GM23338 (cell line): ENCODE measurements at regions not wholly inside any gene's neighbourhood (a gene's known extent, or its start where the extent isn't known, plus 50 kb on each side); places are given as distances from the start of the nearest gene placed in this dataset.

Experiments used
- ATAC-seq: fragments of 200-7000 bp; cut with Tn5 transposase; 3 replicates; pipeline ENCODE4 v1.9.1; 2020
- DNase-seq: peaks from one replicate; pipeline ENCODE4 v3.0.0-alpha.2; 2015; ENCODE audit warnings: low spot score
- H2AFZ ChIP-seq: fragments of 200-600 bp; sonication (generic); 2 replicates; pipeline ENCODE4 v1.8.0; 2016; ENCODE audit warnings: antibody characterized with exemption, mild to moderate bottlenecking, moderate library complexity
- H3F3A ChIP-seq: fragments of 200-600 bp; sonication (generic); replicated peaks from 2 replicates; pipeline ENCODE4 v1.8.0; 2017; ENCODE audit warnings: antibody characterized with exemption, mixed run types, low read depth
- H3K27ac ChIP-seq: fragments of 200-600 bp; sonication (generic); 2 replicates; pipeline ENCODE4 v1.6.1; 2016; ENCODE audit warnings: low read depth
- H3K27me3 ChIP-seq: fragments of 200-600 bp; sonication (generic); 2 replicates; pipeline ENCODE4 v1.8.0; 2016; ENCODE audit warnings: mild to moderate bottlenecking, mixed run types, moderate library complexity; ENCODE audit not compliant: insufficient read depth
- H3K36me3 ChIP-seq: fragments of 200-600 bp; sonication (generic); 2 replicates; pipeline ENCODE4 v1.8.0; 2016; ENCODE audit warnings: mild to moderate bottlenecking; ENCODE audit not compliant: insufficient read depth
- H3K4me1 ChIP-seq: fragments of 200-600 bp; sonication (generic); 2 replicates; pipeline ENCODE4 v1.8.0; 2016; ENCODE audit warnings: mild to moderate bottlenecking, moderate library complexity; ENCODE audit not compliant: insufficient read depth
- H3K4me2 ChIP-seq: fragments of 200-600 bp; sonication (generic); 2 replicates; pipeline ENCODE4 v1.7.1; 2017; ENCODE audit warnings: mixed run types
- H3K4me3 ChIP-seq: fragments of 200-600 bp; sonication (generic); 2 replicates; pipeline ENCODE4 v1.6.1; 2016; ENCODE audit warnings: mixed run types
- H3K79me2 ChIP-seq: fragments of 200-600 bp; sonication (generic); replicated peaks from 2 replicates; pipeline ENCODE4 v1.8.0; 2017; ENCODE audit warnings: mild to moderate bottlenecking; ENCODE audit not compliant: insufficient read depth
- H3K9me2 ChIP-seq: fragments of 200-600 bp; sonication (generic); 2 replicates; pipeline ENCODE4 v1.8.0; 2017; ENCODE audit not compliant: insufficient read depth
- H4K20me1 ChIP-seq: fragments of 200-600 bp; sonication (generic); replicated peaks from 2 replicates; pipeline ENCODE4 v1.8.0; 2017; ENCODE audit warnings: mild to moderate bottlenecking; ENCODE audit not compliant: insufficient read depth
- H3K27ac Mint-ChIP-seq: 2 replicates; pipeline ENCODE4 v1.8.0; 2020; ENCODE audit warnings: inconsistent platforms, mild to moderate bottlenecking, moderate library complexity, mixed read lengths
- H3K27me3 Mint-ChIP-seq: 3 replicates; pipeline ENCODE4 v1.8.0; 2022; ENCODE audit warnings: low read depth, mild to moderate bottlenecking, moderate library complexity, mixed read lengths, inconsistent platforms; ENCODE audit not compliant: insufficient read depth, poor library complexity
- H3K36me3 Mint-ChIP-seq: 3 replicates; pipeline ENCODE4 v1.8.0; 2021; ENCODE audit warnings: low read depth, mild to moderate bottlenecking, inconsistent platforms, moderate library complexity, mixed read lengths
- H3K4me1 Mint-ChIP-seq: 3 replicates; pipeline ENCODE4 v1.8.0; 2020; ENCODE audit warnings: mild to moderate bottlenecking, inconsistent platforms, mixed read lengths
- H3K4me3 Mint-ChIP-seq: 3 replicates; pipeline ENCODE4 v1.8.0; 2021; ENCODE audit warnings: moderate library complexity, mild to moderate bottlenecking, inconsistent platforms, mixed read lengths
- H3K9me3 Mint-ChIP-seq: 3 replicates; pipeline ENCODE4 v1.8.0; 2020; ENCODE audit warnings: moderate library complexity, mild to moderate bottlenecking, inconsistent platforms, mixed read lengths
- CREB1 ChIP-seq: fragments of 250-450 bp; sonication (Bioruptor Pico); IDR thresholded peaks from 2 replicates; pipeline ENCODE4 v1.5.0; 2020; ENCODE audit warnings: low read depth, mild to moderate bottlenecking, moderate library complexity
- ETS1 ChIP-seq: IDR thresholded peaks from 2 replicates; pipeline ENCODE4 v1.6.1; 2016; ENCODE audit warnings: antibody characterized with exemption
- EZH2 ChIP-seq: fragments of 200-600 bp; sonication (generic); IDR thresholded peaks from one replicate; pipeline ENCODE4 v1.8.0; 2017; ENCODE audit warnings: antibody characterized with exemption, mild to moderate bottlenecking, low read depth; ENCODE audit not compliant: unreplicated experiment
- JUNB ChIP-seq: IDR thresholded peaks from one replicate; pipeline ENCODE4 v1.6.1; 2016; ENCODE audit warnings: antibody characterized with exemption; ENCODE audit not compliant: unreplicated experiment
- NANOG ChIP-seq: IDR thresholded peaks from 2 replicates; pipeline ENCODE4 v1.6.1; 2016; ENCODE audit warnings: antibody characterized with exemption, borderline replicate concordance
- POLR2AphosphoS5 ChIP-seq: IDR thresholded peaks from 2 replicates; pipeline ENCODE4 v1.6.1; 2016; ENCODE audit warnings: antibody characterized with exemption, low read depth
- REST ChIP-seq: IDR thresholded peaks from one replicate; pipeline ENCODE4 v1.6.1; 2018; ENCODE audit warnings: antibody characterized with exemption; ENCODE audit not compliant: unreplicated experiment
- STAT1 ChIP-seq: IDR thresholded peaks from one replicate; pipeline ENCODE4 v1.6.1; 2016; ENCODE audit warnings: antibody characterized with exemption; ENCODE audit not compliant: unreplicated experiment
- ZNF114 ChIP-seq: fragments of 250-450 bp; sonication (Bioruptor Pico); IDR thresholded peaks from 2 replicates; pipeline ENCODE4 v1.5.0; 2020; ENCODE audit warnings: mild to moderate bottlenecking, moderate library complexity
- ZNF331 ChIP-seq: fragments of 250-450 bp; sonication (Bioruptor Pico); IDR thresholded peaks from 2 replicates; pipeline ENCODE4 v1.5.0; 2020; ENCODE audit warnings: low read depth, mild to moderate bottlenecking, moderate library complexity
- ZNF462 ChIP-seq: fragments of 250-450 bp; sonication (Bioruptor Pico); IDR thresholded peaks from 2 replicates; pipeline ENCODE4 v1.5.0; 2020; ENCODE audit warnings: mild to moderate bottlenecking, moderate library complexity

GRCh38 chr4:138696771-138697170, 318.8 kb upstream of the NOCT start:
- Mint-ChIP-seq H3K4me1 (peaks cover 25% of the 10 kb centered on the region), H3K4me3 (no peak overlapping the region), H3K9me3 (no peaks in the 10 kb centered on the region), H3K36me3 (no peaks in the 10 kb centered on the region), H3K27ac (peak overlapping the region; percentile 74; the same call in 1 of the 2 replicates), H3K27me3 (peaks cover 6% of the 10 kb centered on the region)
- no peak overlapping the region for H2AFZ ChIP-seq
- no peaks in the 10 kb centered on the region for H3K79me2 ChIP-seq
- peaks cover 27% of the 10 kb centered on the region for H3K4me1 ChIP-seq
- DNase-seq = no peak
- 0 out of 2 replicates have a peak overlapping the region, but pooled peaks have one; percentile 7 for H3K4me2 ChIP-seq
- H3K9me2 ChIP-seq = no peaks in the 10 kb centered on the region
- H3K4me3 ChIP-seq = no peak overlapping the region
- H3K27ac ChIP-seq = no peak overlapping the region
- H3K27me3 ChIP-seq = no peaks in the 10 kb centered on the region
- no peak for TF ChIP-seq STAT1
- no peak for TF ChIP-seq ETS1
- TF ChIP-seq EZH2 = no peak
- TF ChIP-seq NANOG = no peak
- TF ChIP-seq POLR2AphosphoS5 = no peak
- no peak for TF ChIP-seq ZNF114
- H4K20me1 ChIP-seq = no peaks in the 10 kb centered on the region
- no peaks in the 10 kb centered on the region for H3K36me3 ChIP-seq
- ATAC-seq = no peak; the same call in 2 of the 3 replicates
- no peaks in the 10 kb centered on the region for H3F3A ChIP-seq

- no peak for DNase-seq
- H3K27ac ChIP-seq = no peak overlapping the region
- no peak for ATAC-seq
- Mint-ChIP-seq H3K4me3 (no peak overlapping the region), H3K9me3 (no peaks in the 10 kb centered on the region), H3K27me3 (peaks cover 6% of the 10 kb centered on the region), H3K4me1 (peaks cover 25% of the 10 kb centered on the region), H3K36me3 (no peaks in the 10 kb centered on the region), H3K27ac (no peak overlapping the region)
- H3K27me3 ChIP-seq = no peaks in the 10 kb centered on the region
- no peak overlapping the region for H2AFZ ChIP-seq
- H3K79me2 ChIP-seq = no peaks in the 10 kb centered on the region
- H3K4me3 ChIP-seq = no peak overlapping the region
- peaks cover 27% of the 10 kb centered on the region for H3K4me1 ChIP-seq
- H3K4me2 ChIP-seq = 0 out of 2 replicates have a peak overlapping the region, but pooled peaks have one; percentile 7
- no peaks in the 10 kb centered on the region for H3K36me3 ChIP-seq
- H3K9me2 ChIP-seq = no peaks in the 10 kb centered on the region
- no peaks in the 10 kb centered on the region for H4K20me1 ChIP-seq
- H3F3A ChIP-seq = no peaks in the 10 kb centered on the region
- TF ChIP-seq CREB1 (no peak), EZH2 (no peak), JUNB (no peak), ZNF331 (no peak), REST (no peak), STAT1 (no peak), ZNF462 (CRISPR knock-in tag) (no peak)
Observed at GRCh38 chr4:138696058-138696457, 319.5 kb upstream of the NOCT start.
